HEK293T (cell line): ENCODE measurements at regions not wholly inside any gene's neighbourhood (a gene's known extent, or its start where the extent isn't known, plus 50 kb on each side); places are given as distances from the start of the nearest gene placed in this dataset.

Experiments
- CTCF ChIA-PET: fragments of 350-600 bp; formaldehyde crosslinking; extraction: SDS; loops from one replicate; lab custom pipeline; 2021; ENCODE audit warnings: antibody characterized with exemption, inconsistent platforms; lab: Yijun Ruan, JAX
- POLR2A ChIA-PET: fragments of 350-600 bp; formaldehyde crosslinking; extraction: SDS; loops from one replicate; lab custom pipeline; 2020; ENCODE audit warnings: antibody characterized with exemption, inconsistent platforms; lab: Yijun Ruan, JAX
- DNase-seq: peaks from one replicate; pipeline ENCODE4 v3.0.0; 2012; ENCODE audit warnings: mixed read lengths; ENCODE audit errors: extremely low spot score
- ARNT ChIP-seq: fragments of 450-650 bp; IDR thresholded peaks from 2 replicates; pipeline ENCODE4 v1.6.1; 2017; ENCODE audit warnings: mild to moderate bottlenecking
- BHLHE40 ChIP-seq: fragments of 450-650 bp; IDR thresholded peaks from 2 replicates; pipeline ENCODE4 v1.6.1; 2016; ENCODE audit warnings: mild to moderate bottlenecking, moderate library complexity, borderline replicate concordance
- CTBP1 ChIP-seq: fragments of 450-650 bp; IDR thresholded peaks from 2 replicates; pipeline ENCODE4 v1.6.1; 2016; ENCODE audit warnings: borderline replicate concordance
- ELF4 ChIP-seq: fragments of 450-650 bp; IDR thresholded peaks from 2 replicates; pipeline ENCODE4 v1.6.1; 2017; ENCODE audit warnings: antibody characterized with exemption
- FOXA1 ChIP-seq: fragments of 450-650 bp; IDR thresholded peaks from 2 replicates; pipeline ENCODE4 v1.6.1; 2016; ENCODE audit warnings: mild to moderate bottlenecking
- FOXK2 ChIP-seq: fragments of 450-650 bp; IDR thresholded peaks from 2 replicates; pipeline ENCODE4 v1.6.1; 2016; ENCODE audit warnings: mild to moderate bottlenecking
- FOXM1 ChIP-seq: fragments of 450-650 bp; IDR thresholded peaks from 2 replicates; pipeline ENCODE4 v1.6.1; 2017; ENCODE audit warnings: mild to moderate bottlenecking, borderline replicate concordance
- HDGF ChIP-seq: fragments of 450-650 bp; IDR thresholded peaks from 2 replicates; pipeline ENCODE4 v1.6.1; 2017; ENCODE audit warnings: antibody characterized with exemption, borderline replicate concordance
- L3MBTL2 ChIP-seq: fragments of 450-650 bp; conservative IDR thresholded peaks from 2 replicates; pipeline ENCODE4 v1.6.1; 2016; ENCODE audit warnings: mild to moderate bottlenecking
- LEF1 ChIP-seq: fragments of 450-650 bp; IDR thresholded peaks from 2 replicates; pipeline ENCODE4 v1.6.1; 2017; ENCODE audit warnings: mild to moderate bottlenecking, borderline replicate concordance
- NFRKB ChIP-seq: fragments of 450-650 bp; IDR thresholded peaks from 2 replicates; pipeline ENCODE4 v1.6.1; 2016; ENCODE audit warnings: mild to moderate bottlenecking, moderate library complexity
- PKNOX1 ChIP-seq: fragments of 450-650 bp; IDR thresholded peaks from 2 replicates; pipeline ENCODE4 v1.6.1; 2016
- SP1 ChIP-seq: fragments of 450-650 bp; IDR thresholded peaks from 2 replicates; pipeline ENCODE4 v1.6.1; 2017
- SUZ12 ChIP-seq: fragments of 450-650 bp; IDR thresholded peaks from 2 replicates; pipeline ENCODE4 v1.6.1; 2016; ENCODE audit warnings: mild to moderate bottlenecking
- TARDBP ChIP-seq: fragments of 450-650 bp; IDR thresholded peaks from 2 replicates; pipeline ENCODE4 v1.6.1; 2016
- ZNF384 ChIP-seq: fragments of 450-650 bp; IDR thresholded peaks from 2 replicates; pipeline ENCODE4 v1.6.1; 2016

DNA sequence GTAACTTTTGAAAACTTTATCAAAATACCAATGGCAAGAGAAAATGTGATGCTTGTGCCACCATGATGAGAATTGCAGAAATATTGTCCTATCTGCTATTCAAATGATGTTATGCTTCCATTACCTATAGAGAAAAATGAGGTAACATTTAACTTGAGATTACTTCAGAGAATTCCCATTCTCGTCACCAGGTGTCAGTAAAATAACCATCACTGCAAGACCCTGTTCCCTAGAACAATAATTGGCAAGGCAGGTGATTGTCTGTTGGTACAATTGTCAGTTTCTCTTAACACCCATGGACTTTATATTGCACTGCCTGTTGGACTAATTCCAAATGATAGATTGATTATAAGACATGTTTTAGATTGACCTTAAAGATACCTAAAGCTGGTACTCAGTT is 179.9 kb downstream of the GABRG1 start:
- TF ChIP-seq SUZ12 (no peak), L3MBTL2 (no peak), HDGF (no peak), CTBP1 (no peak), NFRKB (no peak), SP1 (no peak)
- ChIA-PET CTCF (no interaction called here), POLR2A (no interaction called here)
- no peak for DNase-seq

DNA sequence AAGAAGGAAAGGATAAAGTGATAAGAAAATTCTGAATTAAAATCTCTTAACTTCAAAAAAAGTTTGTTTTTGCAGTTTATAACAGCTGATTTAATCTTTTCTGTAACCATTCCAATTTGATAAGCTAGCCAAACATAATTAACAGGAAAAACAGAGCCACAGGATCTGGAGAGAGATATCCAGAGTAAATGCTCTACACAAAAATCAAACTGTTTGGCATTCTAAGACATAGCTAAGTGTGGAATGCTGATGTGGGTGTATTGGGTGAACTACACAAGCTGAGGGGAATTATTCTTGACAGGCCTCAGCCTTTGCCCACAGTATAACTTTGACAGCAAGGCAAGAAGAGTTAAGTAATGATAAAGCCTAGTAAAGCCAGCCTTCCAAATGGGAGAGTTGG is 184.8 kb downstream of the GABRG1 start:
- CTCF ChIA-PET: no interaction called here
- DNase-seq: no peak
- POLR2A ChIA-PET: no interaction called here
- TF ChIP-seq NFRKB: no peak
- TF ChIP-seq ZNF384: no peak
- TF ChIP-seq LEF1: no peak
- TF ChIP-seq BHLHE40: no peak
- no peak for TF ChIP-seq FOXM1
- no peak for TF ChIP-seq HDGF
- no peak for TF ChIP-seq ARNT
- no peak for TF ChIP-seq FOXK2
- TF ChIP-seq SUZ12: no peak
- no peak for TF ChIP-seq L3MBTL2
- TF ChIP-seq CTBP1: no peak
- no peak for TF ChIP-seq SP1
- TF ChIP-seq ELF4: no peak
- no peak for TF ChIP-seq TARDBP
- TF ChIP-seq FOXA1: no peak
- no peak for TF ChIP-seq PKNOX1

DNA sequence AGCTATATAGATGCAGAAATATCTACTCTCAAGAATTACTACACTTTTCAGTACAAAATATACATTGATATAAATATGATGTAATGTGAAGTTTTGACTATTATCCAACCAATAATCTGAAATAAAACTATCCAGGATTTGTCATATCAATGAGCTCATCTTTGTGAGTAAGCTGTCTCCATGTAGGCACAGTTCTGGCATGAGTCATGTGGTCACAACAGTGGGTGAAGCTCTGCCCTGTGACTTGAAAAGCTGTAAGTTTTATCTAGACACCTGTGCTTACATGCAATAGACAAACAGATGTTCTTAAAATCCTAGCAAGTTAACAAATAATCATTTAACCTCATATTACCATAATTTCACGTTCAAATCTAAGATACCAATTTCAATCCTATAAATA is 192.7 kb downstream of the GABRG1 start:
- POLR2A ChIA-PET: no interaction called here
- no peak for TF ChIP-seq ARNT
- no peak for TF ChIP-seq SUZ12
- no peak for TF ChIP-seq HDGF
- no peak for TF ChIP-seq ELF4
- TF ChIP-seq FOXA1: no peak
- no peak for TF ChIP-seq NFRKB
- no peak for TF ChIP-seq LEF1
- no peak for TF ChIP-seq BHLHE40
- no peak for TF ChIP-seq PKNOX1
- no peak for TF ChIP-seq TARDBP
- no peak for TF ChIP-seq SP1
- CTCF ChIA-PET: no interaction called here
- no peak for DNase-seq

- TF ChIP-seq ELF4 (no peak), SP1 (no peak), BHLHE40 (no peak), L3MBTL2 (no peak), ZNF384 (no peak), ARNT (no peak)
- POLR2A ChIA-PET: no interaction called here
- CTCF ChIA-PET: no interaction called here
- no peak for DNase-seq
These were observed 196.2 kb downstream of the GABRG1 start for GRCh38 chr4:45927641-45928040.

DNA sequence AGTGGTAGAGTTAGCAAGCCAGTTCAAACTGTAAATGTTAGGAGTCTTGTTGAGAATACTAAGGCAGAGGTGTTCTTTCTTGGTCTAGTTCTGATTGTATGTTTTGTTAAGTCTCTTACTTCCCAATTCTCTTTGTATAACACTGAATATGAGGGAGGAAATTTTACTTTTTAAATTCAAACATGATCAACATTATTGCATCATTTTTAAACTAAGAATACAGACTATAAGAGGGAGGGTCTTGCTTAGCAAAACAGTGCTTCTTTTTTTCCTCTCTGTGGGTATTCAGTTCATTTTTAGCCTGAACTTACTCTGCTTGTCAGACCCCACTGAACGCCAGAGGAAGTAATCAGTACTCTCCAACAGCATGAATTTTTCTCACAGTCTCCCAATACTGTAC is 198.0 kb downstream of the GABRG1 start:
- ChIA-PET CTCF (no interaction called here), POLR2A (no interaction called here)
- no peak for DNase-seq
- no peak for TF ChIP-seq CTBP1
- TF ChIP-seq FOXK2: no peak
- TF ChIP-seq NFRKB: no peak
- TF ChIP-seq FOXM1: no peak
- no peak for TF ChIP-seq ZNF384
- no peak for TF ChIP-seq SP1
- no peak for TF ChIP-seq LEF1
- no peak for TF ChIP-seq HDGF
- no peak for TF ChIP-seq ELF4
- no peak for TF ChIP-seq PKNOX1
- TF ChIP-seq ARNT: no peak
- TF ChIP-seq BHLHE40: no peak
- no peak for TF ChIP-seq L3MBTL2
- no peak for TF ChIP-seq TARDBP
- no peak for TF ChIP-seq SUZ12
- TF ChIP-seq FOXA1: no peak

DNA sequence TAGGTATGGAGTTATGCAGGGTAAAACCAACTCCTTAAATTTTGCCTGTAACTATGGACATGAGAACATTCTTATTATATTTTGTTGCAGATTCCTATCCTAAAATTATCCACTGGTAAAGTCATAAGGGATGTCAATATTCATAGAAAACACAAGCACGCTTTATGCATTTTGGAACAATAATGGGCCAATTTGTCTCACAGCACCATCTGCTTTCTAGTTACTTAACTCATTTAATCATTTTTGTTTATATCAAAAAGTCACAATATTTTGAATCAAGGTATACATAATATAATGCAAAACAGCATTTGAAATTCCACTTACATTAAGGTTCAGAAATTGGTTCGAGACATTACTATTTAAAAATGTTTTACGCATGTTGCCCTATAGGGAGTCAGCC is 203.0 kb downstream of the GABRG1 start:
- no peak for DNase-seq
- no peak for TF ChIP-seq ZNF384
- CTCF ChIA-PET: no interaction called here
- POLR2A ChIA-PET: no interaction called here

DNA sequence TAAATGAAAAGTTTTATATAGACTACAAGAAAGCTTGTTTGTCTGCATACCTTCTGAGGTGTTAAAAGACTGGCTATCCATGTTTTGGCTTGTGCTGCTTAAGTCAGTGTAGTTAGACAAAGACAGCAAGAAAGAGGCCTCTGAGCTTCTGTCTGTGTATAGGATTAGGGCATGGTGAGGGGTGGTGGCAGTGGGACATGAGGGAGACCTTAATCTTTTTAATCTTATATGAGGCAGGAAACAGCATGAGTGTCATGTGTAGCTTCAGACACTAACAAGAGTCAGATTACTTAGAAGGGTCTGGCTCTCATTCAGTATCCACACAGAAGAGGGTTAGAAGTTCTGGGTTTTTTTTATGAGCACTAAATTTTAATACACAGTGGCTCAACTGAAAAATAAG is 213.3 kb downstream of the GABRG1 start:
- ChIA-PET CTCF (no interaction called here), POLR2A (no interaction called here)
- TF ChIP-seq BHLHE40 (no peak), PKNOX1 (no peak), FOXK2 (no peak), FOXM1 (no peak), NFRKB (no peak)
- DNase-seq: no peak
